Astrocyte (in vitro differentiated cells and primary cell): ENCODE measurements at regions not wholly inside any gene's neighbourhood (a gene's known extent, or its start where the extent isn't known, plus 50 kb on each side); places are given as distances from the start of the nearest gene placed in this dataset.

Experiments used
- DNase-seq: peaks from one replicate; pipeline ENCODE4 v3.0.0-alpha.2; 2010; ENCODE audit warnings: low read depth
- FAIRE-seq: peaks from 2 replicates; lab custom pipeline; 2011; peaks lifted over from hg19 to GRCh38; lab: Jason Lieb, UNC
- H2AFZ ChIP-seq: 2 replicates; pipeline ENCODE4 v1.6.0; 2012; ENCODE audit warnings: low read depth, low read length, inconsistent platforms
- H3K27ac ChIP-seq: 2 replicates; pipeline ENCODE4 v1.5.1; 2011; ENCODE audit warnings: low read depth, low read length, inconsistent platforms
- H3K27me3 ChIP-seq: 2 replicates; pipeline ENCODE4 v1.6.0; 2011; ENCODE audit warnings: low read length, inconsistent platforms; ENCODE audit not compliant: insufficient read depth
- H3K36me3 ChIP-seq: 2 replicates; pipeline ENCODE4 v1.5.1; 2011; ENCODE audit warnings: low read length, inconsistent platforms; ENCODE audit not compliant: insufficient read depth
- H3K4me1 ChIP-seq: 2 replicates; pipeline ENCODE4 v1.5.1; 2011; ENCODE audit warnings: low read length, inconsistent platforms; ENCODE audit not compliant: insufficient read depth
- H3K4me2 ChIP-seq: 2 replicates; pipeline ENCODE4 v1.6.0; 2012; ENCODE audit warnings: low read length, inconsistent platforms
- H3K4me3 ChIP-seq: 2 replicates; pipeline ENCODE4 v1.5.1; 2011; ENCODE audit warnings: low read depth, mild to moderate bottlenecking, low read length, inconsistent platforms; ENCODE audit not compliant: insufficient read depth
- H3K79me2 ChIP-seq: 2 replicates; pipeline ENCODE4 v1.6.0; 2012; ENCODE audit warnings: mild to moderate bottlenecking, low read length, inconsistent platforms; ENCODE audit not compliant: insufficient read depth
- H3K9ac ChIP-seq: 2 replicates; pipeline ENCODE4 v1.6.0; 2012; ENCODE audit warnings: mild to moderate bottlenecking, low read length, inconsistent platforms
- H3K9me3 ChIP-seq: 2 replicates; pipeline ENCODE4 v1.5.1; 2012; ENCODE audit warnings: low read depth, mild to moderate bottlenecking, low read length, inconsistent platforms; ENCODE audit not compliant: insufficient read depth
- H4K20me1 ChIP-seq: 2 replicates; pipeline ENCODE4 v1.6.0; 2012; ENCODE audit warnings: low read length, inconsistent platforms; ENCODE audit not compliant: insufficient read depth
- H3K27ac Mint-ChIP-seq: one replicate; pipeline ENCODE4 v1.8.0; 2021; ENCODE audit warnings: mild to moderate bottlenecking, mixed read lengths; ENCODE audit not compliant: unreplicated experiment
- H3K27me3 Mint-ChIP-seq: one replicate; pipeline ENCODE4 v1.8.0; 2021; ENCODE audit warnings: low read depth, mixed read lengths; ENCODE audit not compliant: unreplicated experiment
- H3K36me3 Mint-ChIP-seq: one replicate; pipeline ENCODE4 v1.8.0; 2021; ENCODE audit warnings: low read depth, mixed read lengths; ENCODE audit not compliant: unreplicated experiment
- H3K4me1 Mint-ChIP-seq: one replicate; pipeline ENCODE4 v1.8.0; 2021; ENCODE audit warnings: low read depth, mixed read lengths; ENCODE audit not compliant: unreplicated experiment
- H3K4me3 Mint-ChIP-seq: one replicate; pipeline ENCODE4 v1.8.0; 2021; ENCODE audit warnings: mild to moderate bottlenecking, moderate library complexity, mixed read lengths; ENCODE audit not compliant: unreplicated experiment
- H3K9me3 Mint-ChIP-seq: one replicate; pipeline ENCODE4 v1.8.0; 2021; ENCODE audit warnings: mild to moderate bottlenecking, mixed read lengths; ENCODE audit not compliant: unreplicated experiment
- EZH2 ChIP-seq: IDR thresholded peaks from 2 replicates; pipeline ENCODE4 v1.6.1; 2012; ENCODE audit warnings: mild to moderate bottlenecking, low read length, inconsistent platforms; ENCODE audit not compliant: insufficient read depth
- TF ChIP-seq, protein P1 (sequence below): IDR thresholded peaks from 2 replicates; pipeline ENCODE4 v1.5.1; 2011; ENCODE audit warnings: low read depth, mild to moderate bottlenecking, inconsistent platforms, low read length, moderate library complexity; ENCODE audit not compliant: insufficient read depth

DNA sequence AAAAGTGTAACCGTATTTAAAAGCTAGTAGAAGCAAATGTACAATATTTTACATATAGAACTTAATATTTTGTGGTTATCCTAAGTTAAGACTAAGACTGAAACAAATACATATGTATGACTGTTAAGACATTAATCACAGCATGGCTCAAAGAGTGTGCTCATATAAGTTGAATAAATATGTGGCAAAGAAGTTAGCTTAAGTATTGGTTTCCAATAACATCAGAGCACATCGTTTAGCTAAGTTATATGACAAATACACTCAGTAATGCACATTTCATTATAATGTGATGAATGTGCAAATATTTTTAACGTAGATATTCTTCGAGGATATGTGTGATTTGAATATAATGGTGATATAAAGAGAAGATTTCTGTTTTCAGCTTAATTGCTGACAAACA lies 253.8 kb downstream of the SLITRK5 start:
- Mint-ChIP-seq H3K4me1 (no peaks in the 10 kb centered on the region), H3K27ac (no peak overlapping the region), H3K9me3 (no peaks in the 10 kb centered on the region), H3K27me3 (no peaks in the 10 kb centered on the region), H3K4me3 (no peak overlapping the region), H3K36me3 (no peaks in the 10 kb centered on the region)
- TF ChIP-seq, protein P1, sequence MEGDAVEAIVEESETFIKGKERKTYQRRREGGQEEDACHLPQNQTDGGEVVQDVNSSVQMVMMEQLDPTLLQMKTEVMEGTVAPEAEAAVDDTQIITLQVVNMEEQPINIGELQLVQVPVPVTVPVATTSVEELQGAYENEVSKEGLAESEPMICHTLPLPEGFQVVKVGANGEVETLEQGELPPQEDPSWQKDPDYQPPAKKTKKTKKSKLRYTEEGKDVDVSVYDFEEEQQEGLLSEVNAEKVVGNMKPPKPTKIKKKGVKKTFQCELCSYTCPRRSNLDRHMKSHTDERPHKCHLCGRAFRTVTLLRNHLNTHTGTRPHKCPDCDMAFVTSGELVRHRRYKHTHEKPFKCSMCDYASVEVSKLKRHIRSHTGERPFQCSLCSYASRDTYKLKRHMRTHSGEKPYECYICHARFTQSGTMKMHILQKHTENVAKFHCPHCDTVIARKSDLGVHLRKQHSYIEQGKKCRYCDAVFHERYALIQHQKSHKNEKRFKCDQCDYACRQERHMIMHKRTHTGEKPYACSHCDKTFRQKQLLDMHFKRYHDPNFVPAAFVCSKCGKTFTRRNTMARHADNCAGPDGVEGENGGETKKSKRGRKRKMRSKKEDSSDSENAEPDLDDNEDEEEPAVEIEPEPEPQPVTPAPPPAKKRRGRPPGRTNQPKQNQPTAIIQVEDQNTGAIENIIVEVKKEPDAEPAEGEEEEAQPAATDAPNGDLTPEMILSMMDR = no peak
- TF ChIP-seq EZH2 = no peak
- Histone ChIP-seq H2AFZ (no peak overlapping the region), H3K9ac (no peak overlapping the region), H3K4me2 (no peak overlapping the region), H3K27ac (no peak overlapping the region), H4K20me1 (no peaks in the 10 kb centered on the region), H3K4me1 (no peaks in the 10 kb centered on the region), H3K9me3 (no peaks in the 10 kb centered on the region), H3K4me3 (no peak overlapping the region), H3K36me3 (no peaks in the 10 kb centered on the region), H3K27me3 (no peaks in the 10 kb centered on the region), H3K79me2 (no peaks in the 10 kb centered on the region)
- FAIRE-seq (no peak), DNase-seq (no peak)

DNA sequence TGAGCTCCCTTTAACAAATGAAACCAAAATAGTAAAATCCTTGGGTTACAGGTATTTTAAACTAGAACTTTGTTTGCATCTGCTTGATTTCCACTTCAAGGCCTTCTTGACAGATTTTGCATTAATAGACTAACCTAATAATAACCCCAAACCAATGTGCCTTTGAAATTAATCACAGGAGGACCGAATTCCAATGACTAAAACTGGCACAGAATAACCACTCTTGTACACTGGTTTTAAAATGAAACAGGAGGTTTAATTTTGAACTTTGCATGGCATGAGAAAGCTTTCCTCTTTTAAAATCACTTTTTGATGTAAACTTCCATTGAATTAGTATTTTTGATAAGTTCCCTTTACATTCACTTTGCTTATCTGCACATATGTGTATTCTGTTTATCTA lies 269.6 kb downstream of the SLITRK5 start:
- Histone ChIP-seq H4K20me1 (no peaks in the 10 kb centered on the region), H3K4me1 (no peaks in the 10 kb centered on the region), H3K79me2 (no peaks in the 10 kb centered on the region), H3K4me3 (no peak overlapping the region), H3K9me3 (no peaks in the 10 kb centered on the region), H3K9ac (no peak overlapping the region), H3K4me2 (no peak overlapping the region), H3K36me3 (no peaks in the 10 kb centered on the region), H3K27me3 (no peaks in the 10 kb centered on the region), H2AFZ (no peak overlapping the region), H3K27ac (no peak overlapping the region)
- DNase-seq (no peak), FAIRE-seq (no peak)
- Mint-ChIP-seq H3K9me3 (no peaks in the 10 kb centered on the region), H3K27me3 (no peaks in the 10 kb centered on the region), H3K4me1 (no peaks in the 10 kb centered on the region), H3K4me3 (no peak overlapping the region), H3K27ac (no peak overlapping the region), H3K36me3 (no peaks in the 10 kb centered on the region)
- no peak for TF ChIP-seq EZH2
- TF ChIP-seq, protein P1 = no peak

DNA sequence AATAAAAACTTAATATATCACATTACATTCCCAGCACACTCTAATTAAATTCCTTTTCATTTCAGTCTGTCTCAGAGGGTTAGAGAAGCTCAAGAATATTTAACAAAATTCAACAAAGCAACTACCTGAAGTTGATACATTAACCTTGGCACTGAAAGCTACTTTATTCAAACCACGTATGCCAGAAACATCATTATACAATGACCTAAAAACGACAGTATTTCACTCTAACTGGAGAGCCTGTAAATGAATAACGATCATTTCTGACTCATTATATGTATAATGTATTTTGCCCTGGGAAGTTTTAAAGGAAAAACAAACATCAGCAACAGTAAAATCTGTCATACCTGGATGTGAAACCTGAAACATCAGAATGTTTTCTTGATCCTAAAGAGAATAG lies 270.1 kb downstream of the SLITRK5 start:
- Histone ChIP-seq H3K4me1 (no peaks in the 10 kb centered on the region), H3K79me2 (no peaks in the 10 kb centered on the region), H3K9me3 (no peaks in the 10 kb centered on the region), H3K4me3 (no peak overlapping the region), H3K27ac (no peak overlapping the region), H3K36me3 (no peaks in the 10 kb centered on the region), H4K20me1 (no peaks in the 10 kb centered on the region), H3K4me2 (no peak overlapping the region), H3K9ac (no peak overlapping the region), H2AFZ (no peak overlapping the region), H3K27me3 (no peaks in the 10 kb centered on the region)
- Mint-ChIP-seq H3K4me1 (no peaks in the 10 kb centered on the region), H3K9me3 (no peaks in the 10 kb centered on the region), H3K27ac (no peak overlapping the region), H3K36me3 (no peaks in the 10 kb centered on the region), H3K27me3 (no peaks in the 10 kb centered on the region), H3K4me3 (no peak overlapping the region)
- TF ChIP-seq, protein P1 = no peak
- no peak for TF ChIP-seq EZH2
- FAIRE-seq (no peak), DNase-seq (no peak)
